Testis (tissue), 2 donors: ENCODE measurements at regions not wholly inside any gene's neighbourhood (a gene's known extent, or its start where the extent isn't known, plus 50 kb on each side); places are given as distances from the start of the nearest gene placed in this dataset.

ENCODE experiments used
- POLR2A ChIP-seq: fragments of 450-650 bp; IDR thresholded peaks from one replicate; pipeline ENCODE4 v1.6.1; 2017; ENCODE audit warnings: antibody characterized with exemption, mild to moderate bottlenecking, moderate library complexity
- TF ChIP-seq, protein P1 (sequence below), 3 experiments: fragments of 450-650 bp in 2 of 3; fragments of 200-600 bp in 1 of 3; sonication (generic) in 1 of 3; IDR thresholded peaks; one replicate each; pipeline ENCODE4 v1.5.1; 2016 to 2019; ENCODE audit warnings: antibody characterized with exemption in 3 of 3, mild to moderate bottlenecking in 2 of 3, moderate library complexity in 1 of 3

- TF ChIP-seq, protein P1, sequence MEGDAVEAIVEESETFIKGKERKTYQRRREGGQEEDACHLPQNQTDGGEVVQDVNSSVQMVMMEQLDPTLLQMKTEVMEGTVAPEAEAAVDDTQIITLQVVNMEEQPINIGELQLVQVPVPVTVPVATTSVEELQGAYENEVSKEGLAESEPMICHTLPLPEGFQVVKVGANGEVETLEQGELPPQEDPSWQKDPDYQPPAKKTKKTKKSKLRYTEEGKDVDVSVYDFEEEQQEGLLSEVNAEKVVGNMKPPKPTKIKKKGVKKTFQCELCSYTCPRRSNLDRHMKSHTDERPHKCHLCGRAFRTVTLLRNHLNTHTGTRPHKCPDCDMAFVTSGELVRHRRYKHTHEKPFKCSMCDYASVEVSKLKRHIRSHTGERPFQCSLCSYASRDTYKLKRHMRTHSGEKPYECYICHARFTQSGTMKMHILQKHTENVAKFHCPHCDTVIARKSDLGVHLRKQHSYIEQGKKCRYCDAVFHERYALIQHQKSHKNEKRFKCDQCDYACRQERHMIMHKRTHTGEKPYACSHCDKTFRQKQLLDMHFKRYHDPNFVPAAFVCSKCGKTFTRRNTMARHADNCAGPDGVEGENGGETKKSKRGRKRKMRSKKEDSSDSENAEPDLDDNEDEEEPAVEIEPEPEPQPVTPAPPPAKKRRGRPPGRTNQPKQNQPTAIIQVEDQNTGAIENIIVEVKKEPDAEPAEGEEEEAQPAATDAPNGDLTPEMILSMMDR (IDR thresholded peaks at IDR 0.05) = no peak
- TF ChIP-seq POLR2A = no peak
These were observed 224.2 kb downstream of the STIM2 start for GRCh38 chr4:27084685-27085361.
